NCI-H748 treated with DMSO at 0.1 percent for 48 hours (cell line): ENCODE measurements at regions not wholly inside any gene's neighbourhood (a gene's known extent, or its start where the extent isn't known, plus 50 kb on each side); places are given as distances from the start of the nearest gene placed in this dataset.
"Not testable (repeated sequence)": the region's sequence is repeated elsewhere in the genome, so short reads cannot be mapped to it uniquely, and the experiment has no call there.

Source experiments
- DNase-seq: peaks from one replicate; lab custom pipeline; 2025; lab: John Stamatoyannopoulos, UW

GRCh38 chr6:27161115-27161514, 86.4 kb upstream of the PRSS16 start:
- DNase-seq: no peak

- DNase-seq: no peak
These were observed 85.9 kb upstream of the PRSS16 start for GRCh38 chr6:27161603-27161945.

GRCh38 chr6:27161946-27162603, 85.4 kb upstream of the PRSS16 start:
- DNase-seq: peak; percentile 74

- DNase-seq: no peak
These were observed 83.7 kb upstream of the PRSS16 start for GRCh38 chr6:27163834-27164233.

- DNase-seq: no peak
These were observed 79.4 kb upstream of the PRSS16 start for GRCh38 chr6:27168108-27168507.

- no peak for DNase-seq
These were observed 78.7 kb upstream of the PRSS16 start for GRCh38 chr6:27168586-27169443.

GRCh38 chr6:27172524-27173231, 74.8 kb upstream of the PRSS16 start:
- DNase-seq: not testable (repeated sequence)

GRCh38 chr6:27173232-27173601, 74.3 kb upstream of the PRSS16 start:
- DNase-seq: not testable (repeated sequence)

GRCh38 chr6:27174958-27175357, 72.5 kb upstream of the PRSS16 start:
- DNase-seq: no peak

GRCh38 chr6:27176096-27176495, 71.4 kb upstream of the PRSS16 start:
- DNase-seq: no peak

- peak; percentile 64 for DNase-seq
These were observed 70.7 kb upstream of the PRSS16 start for GRCh38 chr6:27176523-27177484.

GRCh38 chr6:27177485-27178406, 69.8 kb upstream of the PRSS16 start:
- DNase-seq: peak; percentile 75

GRCh38 chr6:27178407-27178730, 69.1 kb upstream of the PRSS16 start:
- no peak for DNase-seq

- no peak for DNase-seq
These were observed 68.6 kb upstream of the PRSS16 start for GRCh38 chr6:27178860-27179259.

- no peak for DNase-seq
These were observed 64.3 kb upstream of the PRSS16 start for GRCh38 chr6:27183060-27183832.

- no peak for DNase-seq
These were observed 60.1 kb upstream of the PRSS16 start for GRCh38 chr6:27187231-27188060.

- DNase-seq: peak; percentile 69
These were observed 59.2 kb upstream of the PRSS16 start for GRCh38 chr6:27188061-27188884.

GRCh38 chr6:27188885-27189418, 58.5 kb upstream of the PRSS16 start:
- peak; percentile 92 for DNase-seq
